HepG2 (cell line): ENCODE measurements at regions not wholly inside any gene's neighbourhood (a gene's known extent, or its start where the extent isn't known, plus 50 kb on each side); places are given as distances from the start of the nearest gene placed in this dataset.

ENCODE experiments used
- BHLHE40 ChIP-seq: IDR thresholded peaks from 2 replicates; pipeline ENCODE4 v1.6.1; 2011; ENCODE audit warnings: low read length, improper control_type of control experiment
- KDM1A ChIP-seq: IDR thresholded peaks from 2 replicates; pipeline ENCODE4 v1.6.1; 2016; ENCODE audit warnings: missing compliant biosample characterization
- SMYD3 ChIP-seq: sonication (generic); formaldehyde crosslinking; IDR thresholded peaks from 2 replicates; pipeline ENCODE4 v1.8.1; 2023; ENCODE audit warnings: mild to moderate bottlenecking, missing genetic modification reagents
- SP1 ChIP-seq, 2 experiments: fragments of 450-650 bp in 1 of 2; sonication (generic) in 1 of 2; formaldehyde crosslinking in 1 of 2; IDR thresholded peaks; 2 replicates each; pipeline versions ENCODE4 v1.4.0 to v1.6.1; 2016 to 2020; ENCODE audit warnings: missing genetic modification reagents in 1 of 2
- SUZ12 ChIP-seq: fragments of 150-350 bp; IDR thresholded peaks from 2 replicates; pipeline ENCODE4 v1.6.1; 2014; ENCODE audit warnings: low read depth, low read length
- YY1 ChIP-seq: IDR thresholded peaks from 2 replicates; pipeline ENCODE4 v1.6.1; 2011; ENCODE audit warnings: low read length, low read depth, moderate library complexity, mild to moderate bottlenecking; ENCODE audit not compliant: insufficient read depth, insufficient replicate concordance
- ZNF556 ChIP-seq: sonication (generic); formaldehyde crosslinking; IDR thresholded peaks from 2 replicates; pipeline ENCODE4 v1.4.0; 2020; ENCODE audit warnings: mild to moderate bottlenecking, missing genetic modification reagents, borderline replicate concordance
- TF ChIP-seq, protein P1 (sequence below): sonication (generic); formaldehyde crosslinking; IDR thresholded peaks from 2 replicates; pipeline ENCODE4 v1.4.0; 2020; ENCODE audit warnings: mild to moderate bottlenecking, missing genetic modification reagents
- TF ChIP-seq, protein P2 (sequence below): sonication (generic); formaldehyde crosslinking; IDR thresholded peaks from 2 replicates; pipeline ENCODE4 v1.5.0; 2020; ENCODE audit warnings: mild to moderate bottlenecking, missing genetic modification reagents, moderate library complexity

DNA sequence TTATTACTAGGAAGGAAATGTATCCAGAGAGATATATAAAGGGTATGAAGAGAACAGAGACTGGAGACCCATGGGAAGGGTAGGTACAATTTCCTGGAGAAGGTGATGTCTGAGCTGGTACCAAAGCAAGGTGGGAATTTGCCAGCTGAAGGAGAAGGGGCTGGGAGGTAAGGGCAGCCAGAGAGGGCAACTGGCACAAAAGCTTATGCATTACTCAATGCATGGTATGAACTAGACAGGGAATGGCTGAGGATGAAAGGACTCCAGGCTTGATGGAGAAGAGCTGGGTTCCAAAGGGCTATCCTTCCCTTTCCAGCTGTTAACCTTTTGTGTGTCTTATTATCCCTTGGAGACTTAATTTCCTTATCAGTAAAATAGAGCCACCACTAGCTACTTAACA lies 113.6 kb upstream of the GADD45A start:
- TF ChIP-seq, protein P1, sequence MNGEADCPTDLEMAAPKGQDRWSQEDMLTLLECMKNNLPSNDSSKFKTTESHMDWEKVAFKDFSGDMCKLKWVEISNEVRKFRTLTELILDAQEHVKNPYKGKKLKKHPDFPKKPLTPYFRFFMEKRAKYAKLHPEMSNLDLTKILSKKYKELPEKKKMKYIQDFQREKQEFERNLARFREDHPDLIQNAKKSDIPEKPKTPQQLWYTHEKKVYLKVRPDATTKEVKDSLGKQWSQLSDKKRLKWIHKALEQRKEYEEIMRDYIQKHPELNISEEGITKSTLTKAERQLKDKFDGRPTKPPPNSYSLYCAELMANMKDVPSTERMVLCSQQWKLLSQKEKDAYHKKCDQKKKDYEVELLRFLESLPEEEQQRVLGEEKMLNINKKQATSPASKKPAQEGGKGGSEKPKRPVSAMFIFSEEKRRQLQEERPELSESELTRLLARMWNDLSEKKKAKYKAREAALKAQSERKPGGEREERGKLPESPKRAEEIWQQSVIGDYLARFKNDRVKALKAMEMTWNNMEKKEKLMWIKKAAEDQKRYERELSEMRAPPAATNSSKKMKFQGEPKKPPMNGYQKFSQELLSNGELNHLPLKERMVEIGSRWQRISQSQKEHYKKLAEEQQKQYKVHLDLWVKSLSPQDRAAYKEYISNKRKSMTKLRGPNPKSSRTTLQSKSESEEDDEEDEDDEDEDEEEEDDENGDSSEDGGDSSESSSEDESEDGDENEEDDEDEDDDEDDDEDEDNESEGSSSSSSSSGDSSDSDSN (CRISPR knock-in tag) = no peak
- no peak for TF ChIP-seq SUZ12
- TF ChIP-seq, protein P2, sequence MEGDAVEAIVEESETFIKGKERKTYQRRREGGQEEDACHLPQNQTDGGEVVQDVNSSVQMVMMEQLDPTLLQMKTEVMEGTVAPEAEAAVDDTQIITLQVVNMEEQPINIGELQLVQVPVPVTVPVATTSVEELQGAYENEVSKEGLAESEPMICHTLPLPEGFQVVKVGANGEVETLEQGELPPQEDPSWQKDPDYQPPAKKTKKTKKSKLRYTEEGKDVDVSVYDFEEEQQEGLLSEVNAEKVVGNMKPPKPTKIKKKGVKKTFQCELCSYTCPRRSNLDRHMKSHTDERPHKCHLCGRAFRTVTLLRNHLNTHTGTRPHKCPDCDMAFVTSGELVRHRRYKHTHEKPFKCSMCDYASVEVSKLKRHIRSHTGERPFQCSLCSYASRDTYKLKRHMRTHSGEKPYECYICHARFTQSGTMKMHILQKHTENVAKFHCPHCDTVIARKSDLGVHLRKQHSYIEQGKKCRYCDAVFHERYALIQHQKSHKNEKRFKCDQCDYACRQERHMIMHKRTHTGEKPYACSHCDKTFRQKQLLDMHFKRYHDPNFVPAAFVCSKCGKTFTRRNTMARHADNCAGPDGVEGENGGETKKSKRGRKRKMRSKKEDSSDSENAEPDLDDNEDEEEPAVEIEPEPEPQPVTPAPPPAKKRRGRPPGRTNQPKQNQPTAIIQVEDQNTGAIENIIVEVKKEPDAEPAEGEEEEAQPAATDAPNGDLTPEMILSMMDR = no peak
- TF ChIP-seq KDM1A (CRISPR knock-in tag) = no peak
- no peak for TF ChIP-seq YY1
- TF ChIP-seq SP1 (IDR thresholded peaks at IDR 0.05) = no peak
- no peak for TF ChIP-seq SP1 (CRISPR knock-in tag; IDR thresholded peaks at IDR 0.05)
- no peak for TF ChIP-seq BHLHE40
- TF ChIP-seq SMYD3 (CRISPR knock-in tag) = no peak
- TF ChIP-seq ZNF556 (CRISPR knock-in tag) = no peak
